ENCODE measurements at regions not wholly inside any gene's neighbourhood (a gene's known extent, or its start where the extent isn't known, plus 50 kb on each side); places are given as distances from the start of the nearest gene placed in this dataset.
"Not testable (repeated sequence)": the region's sequence is repeated elsewhere in the genome, so short reads cannot be mapped to it uniquely, and the experiment has no call there.

- no peak for DNase-seq (ENCODE audit: low spot score)
These were observed 61.3 kb upstream of the CASK start for GRCh38 chrX:41984628-41985027.

- DNase-seq (ENCODE audit: low spot score), result no peak
These were observed 59.6 kb upstream of the CASK start for GRCh38 chrX:41982953-41983352.

- DNase-seq (ENCODE audit: low spot score), result no peak
These were observed 58.2 kb upstream of the CASK start for GRCh38 chrX:41981481-41982013.

DNA sequence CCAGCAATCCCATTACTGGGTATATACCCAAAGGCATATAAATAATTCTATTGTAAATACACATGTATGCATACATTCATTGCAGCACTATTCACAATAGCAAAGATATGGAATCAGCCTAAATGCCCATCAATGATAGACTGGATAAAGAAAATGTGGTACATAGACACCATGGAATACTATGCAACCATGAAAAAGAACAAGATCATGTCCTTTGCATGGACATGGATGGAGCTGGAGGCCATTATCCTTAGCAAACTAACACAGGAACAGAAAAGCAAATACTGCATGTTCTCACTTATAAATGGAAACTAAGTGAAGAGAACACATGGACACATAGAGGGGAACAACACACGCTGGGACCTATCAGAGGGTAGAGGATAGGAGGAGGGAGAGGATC is 51.3 kb upstream of the CASK start:
- not testable (repeated sequence) for DNase-seq (ENCODE audit: low spot score)

DNA sequence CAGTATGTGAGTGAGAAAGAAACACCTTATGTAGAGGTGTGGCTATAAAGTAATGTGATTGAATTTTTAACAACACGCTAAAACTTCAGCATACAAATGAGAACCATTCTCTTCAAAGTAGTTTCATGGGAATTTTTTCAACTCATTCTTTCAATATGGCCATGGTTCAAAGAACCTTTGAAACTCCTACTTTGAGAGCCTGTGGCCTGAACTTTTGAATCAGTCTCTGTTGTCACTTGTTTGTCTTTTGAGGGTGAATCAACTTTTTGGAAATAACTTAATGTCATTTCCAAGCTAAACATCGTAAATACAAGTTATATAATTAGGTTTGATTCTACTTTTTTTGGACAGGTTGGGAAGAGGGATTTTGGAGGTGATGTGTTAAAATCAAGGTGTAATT is 49.9 kb upstream of the CASK start:
- DNase-seq (ENCODE audit: low spot score), result no peak

Measured in AG08395 (cell line).